Ovary (tissue), 7 donors: ENCODE measurements at regions not wholly inside any gene's neighbourhood (a gene's known extent, or its start where the extent isn't known, plus 50 kb on each side); places are given as distances from the start of the nearest gene placed in this dataset.

Experiments
- DNase-seq, 5 donors: peaks; one replicate each; pipeline ENCODE4 v3.0.0-alpha.2; 2019 to 2020
- H3K27ac ChIP-seq, 2 donors: fragments of 200-600 bp; one replicate each; pipeline versions ENCODE4 v1.5.1 to v1.8.0; 2019 to 2022
- H3K27me3 ChIP-seq: fragments of 200-600 bp; one replicate; pipeline ENCODE4 v1.8.0; 2022
- H3K36me3 ChIP-seq: fragments of 200-600 bp; sonication (generic); one replicate; pipeline ENCODE4 v1.5.1; 2019
- H3K4me1 ChIP-seq: one replicate; pipeline ENCODE4 v1.8.1; 2013; ENCODE audit warnings: mild to moderate bottlenecking, moderate library complexity; ENCODE audit not compliant: insufficient read depth
- H3K4me3 ChIP-seq: fragments of 200-600 bp; sonication (generic); one replicate; pipeline ENCODE4 v1.5.1; 2017
- H3K9me3 ChIP-seq, 2 donors: fragments of 200-600 bp in 1 of 2; sonication (generic) in 1 of 2; one replicate each; pipeline versions ENCODE4 v1.5.1 to v1.8.1; 2013 to 2019; ENCODE audit warnings: mild to moderate bottlenecking in 1 of 2, moderate library complexity in 1 of 2
- CTCF ChIP-seq, 3 donors: fragments of 450-650 bp in 2 of 3; fragments of 200-600 bp in 1 of 3; IDR thresholded peaks; one replicate each; pipeline versions ENCODE4 v1.5.1 to v1.8.0; 2016 to 2022; ENCODE audit warnings: antibody characterized with exemption in 3 of 3, mild to moderate bottlenecking in 1 of 3
- EP300 ChIP-seq: sonication (generic); formaldehyde crosslinking; IDR thresholded peaks from one replicate; pipeline ENCODE4 v1.6.1; 2017; ENCODE audit warnings: antibody characterized with exemption
- POLR2A ChIP-seq: fragments of 450-650 bp; IDR thresholded peaks from one replicate; pipeline ENCODE4 v1.6.1; 2017; ENCODE audit warnings: antibody characterized with exemption, mild to moderate bottlenecking, moderate library complexity
- WGBS, 3 donors: extraction: QIAGEN DNeasy Blood & Tissue Kit in 1 of 3; methylation state at CpG; one replicate each; pipeline versions ENCODE4 v1.1.5 to v1.1.7; 2013 to 2017; 5-methylcytosine and 5-hydroxymethylcytosine counted together
- intact Hi-C, 4 donors: fragments of 100-400 bp; cut with DNase I; formaldehyde crosslinking; loops; one replicate each; pipeline versions ENCODE4 v1.11.0 to v1.15.1; 2022 to 2023
- donor health status: DM: no; HTN: no; CAD: no; lungs with moderate emphysema.
- donor health status: DM: no; HTN: no; CAD: no.
- donor health status: Bipolar disorder and iron deficiency.
- donor health status: DM: no; HTN: no; CAD: no.
- donor health status: DM: yes; HTN: yes; CAD: no.

- Histone ChIP-seq H3K27ac (no peak overlapping the region), H3K9me3 (no peaks in the 10 kb centered on the region), H3K27me3 (no peaks in the 10 kb centered on the region), H3K4me3 (no peak overlapping the region), H3K36me3 (no peaks in the 10 kb centered on the region), H3K4me1 (peaks cover 9% of the 10 kb centered on the region)
- peak in 2 of 5 donors; percentile 42 to 46 for DNase-seq
- 41 to 56% (median 48%) methylated on average over 4 of the region's 4 CpGs for WGBS, 3 donors
- intact Hi-C loops = no loop called here
- TF ChIP-seq EP300 (no peak), CTCF (IDR thresholded peaks at IDR 0.05) (no peak), POLR2A (no peak)
Measured at GRCh38 chr6:6752129-6752528, 163.6 kb downstream of the LY86 start.

- intact Hi-C loops = no loop called here
- peaks cover 7% of the 10 kb centered on the region for H3K4me1 ChIP-seq
- no peak overlapping the region for H3K27ac ChIP-seq
- 95 to 97% (median 97%) methylated on average over 8 of the region's 8 CpGs for WGBS, 3 donors
- TF ChIP-seq POLR2A = no peak
- no peak for TF ChIP-seq EP300
- TF ChIP-seq CTCF (IDR thresholded peaks at IDR 0.05) = no peak
- H3K36me3 ChIP-seq = no peaks in the 10 kb centered on the region
- no peaks in the 10 kb centered on the region for H3K27me3 ChIP-seq
- no peak overlapping the region for H3K4me3 ChIP-seq
- H3K9me3 ChIP-seq = no peaks in the 10 kb centered on the region
- DNase-seq = no peak
Measured at GRCh38 chr6:6753301-6753700, 164.8 kb downstream of the LY86 start.

GRCh38 chr6:6756526-6756925 lies 168.0 kb downstream of the LY86 start:
- Histone ChIP-seq H3K27ac (no peak overlapping the region), H3K4me3 (no peak overlapping the region), H3K27me3 (no peaks in the 10 kb centered on the region), H3K4me1 (no peaks in the 10 kb centered on the region), H3K9me3 (no peaks in the 10 kb centered on the region), H3K36me3 (no peaks in the 10 kb centered on the region)
- no peak for DNase-seq
- 68 to 78% (median 76%) methylated on average over 3 of the region's 3 CpGs for WGBS, 3 donors
- intact Hi-C loops = no loop called here
- no peak for TF ChIP-seq POLR2A
- no peak for TF ChIP-seq CTCF (IDR thresholded peaks at IDR 0.05)
- TF ChIP-seq EP300 = no peak

- WGBS, 3 donors = 28 to 45% (median 40%) methylated on average over 3 of the region's 3 CpGs
Measured at GRCh38 chr6:6758546-6758914, 170.0 kb downstream of the LY86 start.

More at GRCh38 chr6:6758546-6758914, 170.0 kb downstream of the LY86 start:
- no peak for DNase-seq
- no peak for TF ChIP-seq EP300
- TF ChIP-seq CTCF (IDR thresholded peaks at IDR 0.05) = no peak
- TF ChIP-seq POLR2A = no peak
- no peaks in the 10 kb centered on the region for H3K36me3 ChIP-seq
- H3K4me3 ChIP-seq = no peak overlapping the region
- no peaks in the 10 kb centered on the region for H3K27me3 ChIP-seq
- peaks cover 1% of the 10 kb centered on the region for H3K4me1 ChIP-seq
- no peak overlapping the region for H3K27ac ChIP-seq
- intact Hi-C loops = no loop called here
- H3K9me3 ChIP-seq = no peaks in the 10 kb centered on the region
